ENCODE measurements at regions not wholly inside any gene's neighbourhood (a gene's known extent, or its start where the extent isn't known, plus 50 kb on each side); places are given as distances from the start of the nearest gene placed in this dataset.

- Histone ChIP-seq H3K36me3 (ENCODE audit: insufficient read depth, low read length) (no peaks in the 10 kb centered on the region), H4K20me1 (ENCODE audit: insufficient read depth) (no peaks in the 10 kb centered on the region), H3K79me2 (replicated peaks; ENCODE audit: insufficient read depth, low read length) (no peaks in the 10 kb centered on the region), H3K9me2 (ENCODE audit: insufficient read depth, low read length) (no peaks in the 10 kb centered on the region), H3F3A (ENCODE audit: insufficient read depth, low read length, poor library complexity, severe bottlenecking) (no peaks in the 10 kb centered on the region), H2AFZ (ENCODE audit: low read depth, low read length) (no peak overlapping the region), H3K4me3 (ENCODE audit: low read length) (no peak overlapping the region), H3K27ac (ENCODE audit: low read length) (no peak overlapping the region), H3K27me3 (ENCODE audit: insufficient read depth, low read depth, low read length) (no peaks in the 10 kb centered on the region), H3K9me3 (ENCODE audit: low read length) (no peaks in the 10 kb centered on the region), H3K9ac (ENCODE audit: low read length) (no peak overlapping the region), H3K4me2 (ENCODE audit: low read length) (no peak overlapping the region)
- no peak for TF ChIP-seq EZH2 (IDR thresholded peaks at IDR 0.05; ENCODE audit: borderline replicate concordance, insufficient read depth, low read length, poor library complexity, severe bottlenecking)
- no peak for TF ChIP-seq TAF1 (IDR thresholded peaks at IDR 0.05; ENCODE audit: low read depth)
- TF ChIP-seq MXI1 (conservative IDR thresholded peaks at IDR 0.05; ENCODE audit: poor library complexity, severe bottlenecking): no peak
- no peak for TF ChIP-seq SMC3 (conservative IDR thresholded peaks at IDR 0.05; ENCODE audit: poor library complexity)
- TF ChIP-seq, protein P1, sequence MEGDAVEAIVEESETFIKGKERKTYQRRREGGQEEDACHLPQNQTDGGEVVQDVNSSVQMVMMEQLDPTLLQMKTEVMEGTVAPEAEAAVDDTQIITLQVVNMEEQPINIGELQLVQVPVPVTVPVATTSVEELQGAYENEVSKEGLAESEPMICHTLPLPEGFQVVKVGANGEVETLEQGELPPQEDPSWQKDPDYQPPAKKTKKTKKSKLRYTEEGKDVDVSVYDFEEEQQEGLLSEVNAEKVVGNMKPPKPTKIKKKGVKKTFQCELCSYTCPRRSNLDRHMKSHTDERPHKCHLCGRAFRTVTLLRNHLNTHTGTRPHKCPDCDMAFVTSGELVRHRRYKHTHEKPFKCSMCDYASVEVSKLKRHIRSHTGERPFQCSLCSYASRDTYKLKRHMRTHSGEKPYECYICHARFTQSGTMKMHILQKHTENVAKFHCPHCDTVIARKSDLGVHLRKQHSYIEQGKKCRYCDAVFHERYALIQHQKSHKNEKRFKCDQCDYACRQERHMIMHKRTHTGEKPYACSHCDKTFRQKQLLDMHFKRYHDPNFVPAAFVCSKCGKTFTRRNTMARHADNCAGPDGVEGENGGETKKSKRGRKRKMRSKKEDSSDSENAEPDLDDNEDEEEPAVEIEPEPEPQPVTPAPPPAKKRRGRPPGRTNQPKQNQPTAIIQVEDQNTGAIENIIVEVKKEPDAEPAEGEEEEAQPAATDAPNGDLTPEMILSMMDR (IDR thresholded peaks at IDR 0.05; ENCODE audit: poor library complexity, severe bottlenecking): no peak
- no peak for TF ChIP-seq POLR2AphosphoS5 (IDR thresholded peaks at IDR 0.05)
- no peak for TF ChIP-seq EP300 (conservative IDR thresholded peaks at IDR 0.05; ENCODE audit: poor library complexity, severe bottlenecking)
- TF ChIP-seq RAD21 (conservative IDR thresholded peaks at IDR 0.05): no peak
- no peak for TF ChIP-seq REST (IDR thresholded peaks at IDR 0.05; ENCODE audit: borderline replicate concordance)
These were observed 277.0 kb downstream of the INHBA start for GRCh38 chr7:41425926-41426325.

DNA sequence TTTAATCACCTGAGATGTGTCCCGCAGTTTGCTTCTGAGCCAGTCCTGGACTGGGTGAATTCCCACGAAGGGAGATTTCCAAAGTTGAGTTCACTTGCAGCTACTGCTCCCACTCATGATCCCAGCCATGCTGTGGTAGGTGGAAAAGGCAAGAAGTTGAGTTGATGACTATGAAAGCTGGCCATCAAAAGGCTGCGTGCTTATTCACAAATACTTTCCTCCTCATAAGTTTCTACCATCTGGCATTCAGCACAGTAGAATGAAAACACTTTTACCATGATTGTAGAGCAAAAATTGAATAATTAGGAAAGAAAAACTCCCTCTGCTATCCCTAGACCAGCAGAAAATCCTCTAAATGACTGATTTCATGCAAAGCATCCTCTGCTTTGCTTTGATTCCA is 281.8 kb downstream of the INHBA start:
- Histone ChIP-seq H3K27me3 (ENCODE audit: insufficient read depth, low read depth, low read length) (no peaks in the 10 kb centered on the region), H3K9ac (ENCODE audit: low read length) (no peak overlapping the region), H3K79me2 (replicated peaks; ENCODE audit: insufficient read depth, low read length) (no peaks in the 10 kb centered on the region), H3K9me3 (ENCODE audit: low read length) (no peaks in the 10 kb centered on the region), H3K27ac (ENCODE audit: low read length) (no peak overlapping the region), H3K9me2 (ENCODE audit: insufficient read depth, low read length) (no peaks in the 10 kb centered on the region), H2AFZ (ENCODE audit: low read depth, low read length) (no peak overlapping the region), H3K4me3 (ENCODE audit: low read length) (no peak overlapping the region), H4K20me1 (ENCODE audit: insufficient read depth) (no peaks in the 10 kb centered on the region), H3K36me3 (ENCODE audit: insufficient read depth, low read length) (no peaks in the 10 kb centered on the region), H3F3A (ENCODE audit: insufficient read depth, low read length, poor library complexity, severe bottlenecking) (no peaks in the 10 kb centered on the region), H3K4me2 (ENCODE audit: low read length) (no peak overlapping the region)
- TF ChIP-seq MXI1 (conservative IDR thresholded peaks at IDR 0.05; ENCODE audit: poor library complexity, severe bottlenecking): no peak
- TF ChIP-seq TAF1 (IDR thresholded peaks at IDR 0.05; ENCODE audit: low read depth): no peak
- TF ChIP-seq SMC3 (conservative IDR thresholded peaks at IDR 0.05; ENCODE audit: poor library complexity): no peak
- TF ChIP-seq, protein P1 (IDR thresholded peaks at IDR 0.05; ENCODE audit: poor library complexity, severe bottlenecking): no peak
- no peak for TF ChIP-seq EZH2 (IDR thresholded peaks at IDR 0.05; ENCODE audit: borderline replicate concordance, insufficient read depth, low read length, poor library complexity, severe bottlenecking)
- no peak for TF ChIP-seq REST (IDR thresholded peaks at IDR 0.05; ENCODE audit: borderline replicate concordance)
- TF ChIP-seq EP300 (conservative IDR thresholded peaks at IDR 0.05; ENCODE audit: poor library complexity, severe bottlenecking): no peak
- TF ChIP-seq POLR2AphosphoS5 (IDR thresholded peaks at IDR 0.05): no peak
- no peak for TF ChIP-seq RAD21 (conservative IDR thresholded peaks at IDR 0.05)

Data from neural cell (in vitro differentiated cells).